Right lobe of liver (tissue), 6 donors: ENCODE measurements at regions not wholly inside any gene's neighbourhood (a gene's known extent, or its start where the extent isn't known, plus 50 kb on each side); places are given as distances from the start of the nearest gene placed in this dataset.

Experiments used
- ATAC-seq, 4 donors: fragments of 200-7000 bp; cut with Tn5 transposase; one replicate each; pipeline ENCODE4 v1.9.1; 2020; ENCODE audit warnings: mild to moderate bottlenecking in 4 of 4, moderate library complexity in 4 of 4
- DNase-seq, 3 donors: peaks; one replicate each; pipeline ENCODE4 v3.0.0-alpha.2; 2020
- H3K27ac ChIP-seq, 3 donors: fragments of 200-600 bp; one replicate each; pipeline ENCODE4 v1.8.0; 2022
- H3K27me3 ChIP-seq, 2 donors: fragments of 200-600 bp; one replicate each; pipeline ENCODE4 v1.8.0; 2022
- H3K36me3 ChIP-seq, 4 donors: fragments of 200-600 bp; sonication (generic) in 1 of 4; one replicate each; pipeline versions ENCODE4 v1.5.1 to v1.8.0; 2017 to 2022; ENCODE audit warnings: control low read depth in 1 of 4
- H3K4me1 ChIP-seq, 4 donors: fragments of 200-600 bp; sonication (generic) in 1 of 4; one replicate each; pipeline versions ENCODE4 v1.5.1 to v1.8.0; 2017 to 2022; ENCODE audit warnings: control low read depth in 1 of 4
- H3K4me3 ChIP-seq, 3 donors: fragments of 200-600 bp; one replicate each; pipeline ENCODE4 v1.8.0; 2022
- H3K9me3 ChIP-seq, 4 donors: fragments of 200-600 bp; sonication (generic) in 1 of 4; one replicate each; pipeline versions ENCODE4 v1.5.1 to v1.8.0; 2017 to 2022; ENCODE audit warnings: control low read depth in 1 of 4
- CTCF ChIP-seq, 4 donors: fragments of 200-600 bp in 3 of 4; fragments of 450-650 bp in 1 of 4; IDR thresholded peaks; one replicate each; pipeline versions ENCODE4 v1.5.1 to v1.8.0; 2016 to 2022; ENCODE audit warnings: antibody characterized with exemption in 4 of 4, mild to moderate bottlenecking in 2 of 4
- POLR2A ChIP-seq: fragments of 450-650 bp; IDR thresholded peaks from one replicate; pipeline ENCODE4 v1.6.1; 2017; ENCODE audit warnings: antibody characterized with exemption, mild to moderate bottlenecking
- WGBS: methylation state at CpG from one replicate; pipeline ENCODE4 v1.1.6; 2018; ENCODE audit warnings: low coverage, low lambda C conversion rate; ENCODE audit not compliant: insufficient coverage; ENCODE audit errors: missing lambda C conversion rate; 5-methylcytosine and 5-hydroxymethylcytosine counted together
- intact Hi-C, 2 donors: fragments of 100-400 bp; cut with DNase I; formaldehyde crosslinking; loops; one replicate each; pipeline versions ENCODE4 v1.11.2 to v1.14.1; 2022
- donor health status: DM: no; HTN: yes; CAD: no.
- donor health status: DM: no; HTN: no; CAD: no.
- donor health status: DM: no; HTN: no; CAD: no.
- donor health status: DM: no; HTN: yes; CAD: no.
- donor health status: DM: no; HTN: yes; CAD: no.

GRCh38 chr11:76291576-76292526, 85.5 kb upstream of the WNT11 start:
- ATAC-seq, result peak in 2 of 4 donors; percentile 17 to 19
- Histone ChIP-seq H3K27ac (no peak overlapping the region), H3K36me3 (no peaks in the 10 kb centered on the region), H3K27me3 (no peaks in the 10 kb centered on the region), H3K4me1 (no peaks in the 10 kb centered on the region), H3K9me3 (no peaks in the 10 kb centered on the region), H3K4me3 (no peak overlapping the region)
- TF ChIP-seq CTCF (IDR thresholded peaks at IDR 0.05), result no peak
- no peak for TF ChIP-seq POLR2A
- intact Hi-C loops, result no loop called here
- 84% methylated on average over 10 of the region's 24 CpGs for WGBS
- no peak for DNase-seq

GRCh38 chr11:76288166-76288980, 82.1 kb upstream of the WNT11 start:
- Histone ChIP-seq H3K27ac (no peak overlapping the region), H3K4me1 (no peaks in the 10 kb centered on the region), H3K27me3 (no peaks in the 10 kb centered on the region), H3K9me3 (no peaks in the 10 kb centered on the region), H3K4me3 (no peak overlapping the region), H3K36me3 (no peaks in the 10 kb centered on the region)
- 40% methylated on average over 2 of the region's 21 CpGs for WGBS
- ATAC-seq, result no peak
- no peak for DNase-seq
- intact Hi-C loops, result no loop called here
- TF ChIP-seq CTCF (IDR thresholded peaks at IDR 0.05), result no peak
- no peak for TF ChIP-seq POLR2A

DNA sequence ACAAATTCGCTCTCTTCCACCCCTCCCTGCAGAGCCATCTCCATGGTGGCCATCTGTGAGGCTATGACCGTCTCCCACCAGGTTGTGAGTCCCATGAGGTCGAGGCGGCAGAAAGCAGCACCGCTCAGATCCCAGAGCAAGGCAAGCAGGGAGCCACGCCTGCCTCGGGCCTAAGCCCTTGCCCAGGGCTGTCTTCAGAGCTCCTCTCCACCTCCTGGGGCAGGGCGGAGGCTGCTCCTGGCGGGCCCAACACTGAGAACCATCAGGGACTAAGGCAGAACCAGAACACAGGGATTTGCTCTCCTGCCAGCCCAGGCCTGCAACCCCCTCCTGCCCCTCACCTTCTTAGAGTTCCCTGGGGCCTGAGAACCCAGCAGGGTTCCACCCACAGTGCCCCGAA, 80.9 kb upstream of the WNT11 start:
- ATAC-seq (no peak), DNase-seq (no peak)
- Histone ChIP-seq H3K4me1 (no peaks in the 10 kb centered on the region), H3K36me3 (no peaks in the 10 kb centered on the region), H3K27me3 (no peaks in the 10 kb centered on the region), H3K4me3 (no peak overlapping the region), H3K9me3 (no peaks in the 10 kb centered on the region), H3K27ac (no peak overlapping the region)
- TF ChIP-seq POLR2A, result no peak
- TF ChIP-seq CTCF (IDR thresholded peaks at IDR 0.05), result no peak
- intact Hi-C loops, result no loop called here
- 100% methylated on average over 1 of the region's 10 CpGs for WGBS

GRCh38 chr11:76285397-76286104, 79.2 kb upstream of the WNT11 start:
- Histone ChIP-seq H3K27ac (no peak overlapping the region), H3K27me3 (no peaks in the 10 kb centered on the region), H3K4me1 (no peaks in the 10 kb centered on the region), H3K36me3 (no peaks in the 10 kb centered on the region), H3K9me3 (no peaks in the 10 kb centered on the region), H3K4me3 (no peak overlapping the region)
- DNase-seq, result no peak
- intact Hi-C loops, result no loop called here
- TF ChIP-seq POLR2A, result no peak
- TF ChIP-seq CTCF (IDR thresholded peaks at IDR 0.05), result no peak
- ATAC-seq, result no peak
- 92% methylated on average over 4 of the region's 6 CpGs for WGBS
